Activated T-cell treated with anti-CD3 and anti-CD28 coated beads, Interleukin-2, amount 50 U/mL, for 24 hours (primary cell): ENCODE measurements at regions not wholly inside any gene's neighbourhood (a gene's known extent, or its start where the extent isn't known, plus 50 kb on each side); places are given as distances from the start of the nearest gene placed in this dataset.

ENCODE experiments used
- DNase-seq: peaks from one replicate; pipeline ENCODE4 v3.0.0-alpha.2; 2020
- H3K27ac Mint-ChIP-seq: 2 replicates; pipeline ENCODE4 v1.8.0; 2020; ENCODE audit warnings: mild to moderate bottlenecking, mixed read lengths
- H3K27me3 Mint-ChIP-seq: 2 replicates; pipeline ENCODE4 v1.8.0; 2020; ENCODE audit warnings: mixed read lengths
- H3K36me3 Mint-ChIP-seq: 2 replicates; pipeline ENCODE4 v1.8.0; 2020; ENCODE audit warnings: low read depth, mixed read lengths
- H3K4me1 Mint-ChIP-seq: 2 replicates; pipeline ENCODE4 v1.8.0; 2020; ENCODE audit warnings: low read depth, mixed read lengths
- H3K4me3 Mint-ChIP-seq: 2 replicates; pipeline ENCODE4 v1.8.0; 2020; ENCODE audit warnings: mild to moderate bottlenecking, moderate library complexity, mixed read lengths
- H3K9me3 Mint-ChIP-seq: 2 replicates; pipeline ENCODE4 v1.8.0; 2020; ENCODE audit warnings: mixed read lengths

DNA sequence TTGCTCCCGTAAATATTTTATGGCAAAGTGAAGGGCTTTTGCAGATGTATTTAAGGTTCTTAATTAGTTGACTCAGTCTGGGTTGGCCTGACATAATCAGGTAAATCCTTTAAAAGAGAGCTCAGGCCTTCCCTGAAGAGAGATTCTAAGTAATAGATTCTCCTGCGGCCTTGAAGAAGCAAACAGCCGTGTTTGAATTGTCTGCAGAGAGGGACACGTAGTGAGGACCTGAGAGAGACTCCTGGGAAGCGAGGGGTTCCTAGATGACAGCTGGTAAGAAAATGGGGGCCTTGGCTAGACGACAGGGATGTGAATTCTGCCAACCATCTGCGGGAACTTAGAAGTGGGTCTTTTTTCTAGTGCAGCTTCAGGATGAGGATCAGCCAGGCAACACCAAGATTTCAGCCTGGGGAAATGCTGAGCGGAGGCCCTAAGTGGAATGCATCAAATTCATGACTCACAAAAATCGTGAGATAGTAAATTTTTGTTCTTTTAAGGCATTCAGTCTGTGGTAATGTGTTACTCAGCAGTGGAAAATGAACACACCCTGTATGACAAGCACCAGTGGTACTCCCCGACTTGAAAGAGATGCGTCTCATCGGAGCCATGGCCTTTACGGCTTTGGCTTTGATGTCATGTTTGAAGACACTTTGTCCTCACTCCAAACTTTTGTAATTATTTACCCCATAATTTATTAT lies 62.1 kb upstream of the SMIM21 start:
- H3K27me3 Mint-ChIP-seq, result peaks cover 30% of the 10 kb centered on the region
- H3K36me3 Mint-ChIP-seq, result no peaks in the 10 kb centered on the region
- DNase-seq, result no peak

GRCh38 chr18:75483662-75484061 lies 56.2 kb upstream of the SMIM21 start:
- H3K9me3 Mint-ChIP-seq, result peaks cover 8% of the 10 kb centered on the region
- no peak overlapping the region for H3K4me3 Mint-ChIP-seq
- no peak for DNase-seq
- peaks cover 49% of the 10 kb centered on the region for H3K27me3 Mint-ChIP-seq
- no peak overlapping the region for H3K27ac Mint-ChIP-seq
- H3K4me1 Mint-ChIP-seq, result no peaks in the 10 kb centered on the region
- H3K36me3 Mint-ChIP-seq, result no peaks in the 10 kb centered on the region

More for the DNA sequence above, 62.1 kb upstream of the SMIM21 start:
- Mint-ChIP-seq H3K9me3 (no peaks in the 10 kb centered on the region), H3K27ac (no peak overlapping the region), H3K4me3 (no peak overlapping the region), H3K4me1 (no peaks in the 10 kb centered on the region)

- no peaks in the 10 kb centered on the region for H3K4me1 Mint-ChIP-seq
- no peak overlapping the region for H3K27ac Mint-ChIP-seq
- H3K4me3 Mint-ChIP-seq, result no peak overlapping the region
- peaks cover 8% of the 10 kb centered on the region for H3K9me3 Mint-ChIP-seq
- H3K27me3 Mint-ChIP-seq, result peaks cover 45% of the 10 kb centered on the region
- no peaks in the 10 kb centered on the region for H3K36me3 Mint-ChIP-seq
- DNase-seq, result no peak
Observed at GRCh38 chr18:75482880-75483279, 55.4 kb upstream of the SMIM21 start.

GRCh38 chr18:75480487-75480886 lies 53.0 kb upstream of the SMIM21 start:
- no peak overlapping the region for H3K27ac Mint-ChIP-seq
- peaks cover 8% of the 10 kb centered on the region for H3K9me3 Mint-ChIP-seq
- H3K4me3 Mint-ChIP-seq, result no peak overlapping the region
- H3K27me3 Mint-ChIP-seq, result peaks cover 29% of the 10 kb centered on the region
- H3K4me1 Mint-ChIP-seq, result no peaks in the 10 kb centered on the region
- no peak for DNase-seq
- no peaks in the 10 kb centered on the region for H3K36me3 Mint-ChIP-seq

- peaks cover 20% of the 10 kb centered on the region for H3K27me3 Mint-ChIP-seq
- H3K36me3 Mint-ChIP-seq, result no peaks in the 10 kb centered on the region
- no peak for DNase-seq
Observed at GRCh38 chr18:75478996-75479880, 51.7 kb upstream of the SMIM21 start.

GRCh38 chr18:75477900-75478299 lies 50.4 kb upstream of the SMIM21 start:
- DNase-seq, result no peak
- no peak overlapping the region for H3K4me3 Mint-ChIP-seq
- H3K27me3 Mint-ChIP-seq, result peaks cover 14% of the 10 kb centered on the region
- H3K4me1 Mint-ChIP-seq, result no peaks in the 10 kb centered on the region
- peaks cover 2% of the 10 kb centered on the region for H3K9me3 Mint-ChIP-seq
- no peaks in the 10 kb centered on the region for H3K36me3 Mint-ChIP-seq
- no peak overlapping the region for H3K27ac Mint-ChIP-seq

More at GRCh38 chr18:75478996-75479880, 51.7 kb upstream of the SMIM21 start:
- Mint-ChIP-seq H3K4me3 (no peak overlapping the region), H3K27ac (no peak overlapping the region), H3K4me1 (no peaks in the 10 kb centered on the region), H3K9me3 (peaks cover 8% of the 10 kb centered on the region)
